ENCODE measurements at regions not wholly inside any gene's neighbourhood (a gene's known extent, or its start where the extent isn't known, plus 50 kb on each side); places are given as distances from the start of the nearest gene placed in this dataset.

- Histone ChIP-seq H3K4me1 (no peaks in the 10 kb centered on the region), H3K9me3 (peaks cover 0 to 28% (median 7%) of the 10 kb centered on the region in 11 donors), H3K27me3 (no peaks in the 10 kb centered on the region), H3K4me3 (no peak overlapping the region), H3K36me3 (no peaks in the 10 kb centered on the region), H3K27ac (no peak overlapping the region)
- no peak for DNase-seq
- intact Hi-C loops (cut with DNase I) = no loop called here
- no peak for ATAC-seq
- 62 to 86% methylated on average over 4 of the region's 4 CpGs for WGBS, 2 donors
- no peak for TF ChIP-seq CTCF (IDR thresholded peaks at IDR 0.05)
These were observed 312.0 kb upstream of the TMC3 start for GRCh38 chr15:81686021-81686420.

- Histone ChIP-seq H3K9me3 (peaks cover 0 to 36% (median 8%) of the 10 kb centered on the region in 11 donors), H3K4me1 (no peaks in the 10 kb centered on the region), H3K36me3 (no peaks in the 10 kb centered on the region), H3K4me3 (no peak overlapping the region), H3K27me3 (no peaks in the 10 kb centered on the region), H3K27ac (no peak overlapping the region)
- intact Hi-C loops (cut with DNase I) = no loop called here
- ATAC-seq = no peak
- no peak for DNase-seq
- no peak for TF ChIP-seq CTCF (IDR thresholded peaks at IDR 0.05)
These were observed 311.2 kb upstream of the TMC3 start for GRCh38 chr15:81685237-81685636.

- no peaks in the 10 kb centered on the region for H3K36me3 ChIP-seq
- H3K4me3 ChIP-seq = no peak overlapping the region
- H3K27me3 ChIP-seq = no peaks in the 10 kb centered on the region
- H3K27ac ChIP-seq = no peak overlapping the region
- DNase-seq (no peak), ATAC-seq (no peak)
- intact Hi-C loops (cut with DNase I) = no loop called here
- no peak for TF ChIP-seq CTCF (IDR thresholded peaks at IDR 0.05)
- H3K4me1 ChIP-seq = no peaks in the 10 kb centered on the region
- peaks cover 0 to 44% (median 8%) of the 10 kb centered on the region in 11 donors for H3K9me3 ChIP-seq
These were observed 306.8 kb upstream of the TMC3 start for GRCh38 chr15:81680829-81681228.

GRCh38 chr15:81666839-81667238, 292.8 kb upstream of the TMC3 start:
- Histone ChIP-seq H3K9me3 (no peaks in the 10 kb centered on the region), H3K27ac (no peak overlapping the region), H3K4me1 (no peaks in the 10 kb centered on the region), H3K36me3 (no peaks in the 10 kb centered on the region), H3K27me3 (no peaks in the 10 kb centered on the region), H3K4me3 (no peak overlapping the region)
- ATAC-seq (no peak), DNase-seq (no peak)
- intact Hi-C loops (cut with DNase I) = loop anchor here in 1 of 10 donors (10.0 kb wide), 1 partner anchor 212 kb away; no protein-coding TSS in a partner anchor
- WGBS, 2 donors = 23% methylated on average over 1 of the region's 1 CpG
- TF ChIP-seq CTCF (IDR thresholded peaks at IDR 0.05) = no peak

- DNase-seq (no peak), ATAC-seq (no peak)
- Histone ChIP-seq H3K27me3 (no peaks in the 10 kb centered on the region), H3K4me1 (no peaks in the 10 kb centered on the region), H3K9me3 (no peaks in the 10 kb centered on the region), H3K4me3 (no peak overlapping the region), H3K27ac (no peak overlapping the region), H3K36me3 (no peaks in the 10 kb centered on the region)
- intact Hi-C loops (cut with DNase I) = loop anchor here in 1 of 10 donors (10.0 kb wide), 1 partner anchor 206 kb away; no protein-coding TSS in a partner anchor
- 54 to 56% methylated on average over 5 of the region's 5 CpGs for WGBS, 2 donors
- no peak for TF ChIP-seq CTCF (IDR thresholded peaks at IDR 0.05)
These were observed 287.0 kb upstream of the TMC3 start for GRCh38 chr15:81660976-81661375.
